Keratinocyte (primary cell): ENCODE measurements at regions not wholly inside any gene's neighbourhood (a gene's known extent, or its start where the extent isn't known, plus 50 kb on each side); places are given as distances from the start of the nearest gene placed in this dataset.

ENCODE experiments used
- DNase-seq: peaks from one replicate; pipeline ENCODE4 v3.0.0-alpha.2; 2011; ENCODE audit warnings: low read depth, missing footprints, low spot score
- FAIRE-seq: peaks from 2 replicates; lab custom pipeline; 2011; peaks lifted over from hg19 to GRCh38; lab: Jason Lieb, UNC
- H2AFZ ChIP-seq: 2 replicates; pipeline ENCODE4 v1.6.0; 2012; ENCODE audit warnings: low read length, control low read depth, inconsistent platforms; ENCODE audit not compliant: control insufficient read depth
- H3K27ac ChIP-seq: 2 replicates; pipeline ENCODE4 v1.5.1; 2011; ENCODE audit warnings: low read length; ENCODE audit not compliant: control insufficient read depth, insufficient read depth
- H3K27me3 ChIP-seq: 3 replicates; pipeline ENCODE4 v1.6.0; 2011; ENCODE audit warnings: low read length; ENCODE audit not compliant: control insufficient read depth, insufficient read depth; ENCODE audit errors: extremely low read depth
- H3K36me3 ChIP-seq, 2 experiments: 2 replicates in 1 of 2; 3 replicates in 1 of 2; pipeline ENCODE4 v1.5.1; 2011; ENCODE audit warnings: low read length in 2 of 2, mild to moderate bottlenecking in 1 of 2; ENCODE audit not compliant: control insufficient read depth in 2 of 2, insufficient read depth in 2 of 2; ENCODE audit errors: extremely low read depth in 1 of 2
- H3K4me1 ChIP-seq: 3 replicates; pipeline ENCODE4 v1.5.1; 2011; ENCODE audit warnings: low read length; ENCODE audit not compliant: control insufficient read depth, insufficient read depth; ENCODE audit errors: extremely low read depth
- H3K4me2 ChIP-seq: 3 replicates; pipeline ENCODE4 v1.6.0; 2011; ENCODE audit warnings: low read depth, low read length; ENCODE audit not compliant: control insufficient read depth, insufficient read depth; ENCODE audit errors: extremely low read depth
- H3K4me3 ChIP-seq, 3 experiments: fragments of 200-600 bp in 1 of 3; sonication (generic) in 1 of 3; 2 replicates in 2 of 3; 3 replicates in 1 of 3; pipeline ENCODE4 v1.5.1; 2011 to 2016; ENCODE audit warnings: low read length in 3 of 3, mild to moderate bottlenecking in 3 of 3, control low read depth in 2 of 3, inconsistent platforms in 1 of 3, low read depth in 1 of 3, mixed read lengths in 1 of 3, mixed run types in 1 of 3, moderate library complexity in 1 of 3; ENCODE audit not compliant: control insufficient read depth in 2 of 3, insufficient read depth in 2 of 3; ENCODE audit errors: extremely low read depth in 1 of 3
- H3K79me2 ChIP-seq: 2 replicates; pipeline ENCODE4 v1.6.0; 2012; ENCODE audit warnings: low read length; ENCODE audit not compliant: control insufficient read depth, insufficient read depth
- H3K9ac ChIP-seq: 3 replicates; pipeline ENCODE4 v1.6.0; 2011; ENCODE audit warnings: low read length; ENCODE audit not compliant: control insufficient read depth, insufficient read depth; ENCODE audit errors: extremely low read depth
- H3K9me1 ChIP-seq: 3 replicates; pipeline ENCODE4 v1.6.0; 2011; ENCODE audit warnings: low read length; ENCODE audit not compliant: control insufficient read depth, insufficient read depth; ENCODE audit errors: extremely low read depth
- H3K9me3 ChIP-seq: 2 replicates; pipeline ENCODE4 v1.5.1; 2012; ENCODE audit warnings: low read depth, low read length; ENCODE audit not compliant: control insufficient read depth
- H4K20me1 ChIP-seq: 3 replicates; pipeline ENCODE4 v1.6.0; 2011; ENCODE audit warnings: low read length; ENCODE audit not compliant: control insufficient read depth, insufficient read depth; ENCODE audit errors: extremely low read depth
- CTCF ChIP-seq, 3 experiments: IDR thresholded peaks in 1 of 3; conservative IDR thresholded peaks in 1 of 3; optimal IDR thresholded peaks in 1 of 3; 2 replicates in 2 of 3; 3 replicates in 1 of 3; pipeline versions ENCODE3 to v1.5.1; 2011; ENCODE audit warnings: low read length in 3 of 3, mild to moderate bottlenecking in 3 of 3, moderate library complexity in 2 of 3, control low read depth in 1 of 3, inconsistent platforms in 1 of 3; ENCODE audit not compliant: insufficient read depth in 2 of 3; ENCODE audit errors: extremely low read depth in 1 of 3
- EZH2 ChIP-seq: IDR thresholded peaks from one replicate; pipeline ENCODE4 v1.6.1; 2012; ENCODE audit warnings: inconsistent platforms, mild to moderate bottlenecking, low read length, moderate library complexity
- dilution Hi-C: fragments of 300-500 bp; cut with MboI; formaldehyde crosslinking; loops from one replicate; pipeline ENCODE4 v1.7.0; 2020; ENCODE audit warnings: low sequenced_read_pairs; ENCODE audit not compliant: extremely low pct_ligation_motif_present

GRCh38 chr4:95636061-95636460 is 87.3 kb upstream of the UNC5C start:
- TF ChIP-seq EZH2 (no peak), CTCF (optimal IDR thresholded peaks at IDR 0.05 in 1 of 3, IDR thresholded peaks at IDR 0.05 in 1 of 3, conservative IDR thresholded peaks at IDR 0.05 in 1 of 3; ENCODE audit: extremely low read depth in 1 of 3, insufficient read depth in 2 of 3, low read length in 3 of 3) (no peak)
- DNase-seq: no peak
- Histone ChIP-seq H3K9me1 (no peaks in the 10 kb centered on the region), H4K20me1 (no peaks in the 10 kb centered on the region), H3K36me3 (no peaks in the 10 kb centered on the region), H3K9ac (no peak overlapping the region), H3K4me2 (no peak overlapping the region), H3K27me3 (no peaks in the 10 kb centered on the region), H3K79me2 (no peaks in the 10 kb centered on the region), H3K9me3 (no peaks in the 10 kb centered on the region), H3K4me3 (no peak overlapping the region), H2AFZ (no peak overlapping the region), H3K27ac (no peak overlapping the region), H3K4me1 (no peaks in the 10 kb centered on the region)
- dilution Hi-C loops: no loop called here
- no peak for FAIRE-seq

GRCh38 chr4:95627709-95628108 is 78.9 kb upstream of the UNC5C start:
- no peak overlapping the region for H2AFZ ChIP-seq
- H3K4me1 ChIP-seq: no peaks in the 10 kb centered on the region
- no peak for DNase-seq
- H3K4me2 ChIP-seq: no peak overlapping the region
- no peak overlapping the region for H3K27ac ChIP-seq
- no peak overlapping the region for H3K4me3 ChIP-seq
- no peaks in the 10 kb centered on the region for H3K9me1 ChIP-seq
- no peaks in the 10 kb centered on the region for H3K36me3 ChIP-seq
- TF ChIP-seq CTCF (optimal IDR thresholded peaks at IDR 0.05 in 1 of 3, IDR thresholded peaks at IDR 0.05 in 1 of 3, conservative IDR thresholded peaks at IDR 0.05 in 1 of 3; ENCODE audit: extremely low read depth in 1 of 3, insufficient read depth in 2 of 3, low read length in 3 of 3): no peak
- no peak for TF ChIP-seq EZH2
- no peaks in the 10 kb centered on the region for H3K79me2 ChIP-seq
- H4K20me1 ChIP-seq: no peaks in the 10 kb centered on the region
- no peaks in the 10 kb centered on the region for H3K27me3 ChIP-seq
- no peak for FAIRE-seq
- H3K9ac ChIP-seq: no peak overlapping the region
- no peaks in the 10 kb centered on the region for H3K9me3 ChIP-seq
- dilution Hi-C loops: no loop called here
